Gastrocnemius medialis (tissue), 4 donors: ENCODE measurements at regions not wholly inside any gene's neighbourhood (a gene's known extent, or its start where the extent isn't known, plus 50 kb on each side); places are given as distances from the start of the nearest gene placed in this dataset.

Experiments used
- ATAC-seq, 2 donors: fragments of 150-250 bp; one replicate each; pipeline ENCODE4 v1.9.1; 2016
- DNase-seq, 2 donors: peaks; one replicate each; pipeline ENCODE4 v3.0.0-alpha.2; 2019
- H3K27ac ChIP-seq, 4 donors: fragments of 200-600 bp; sonication (generic); 1 replicate in 1 of 4; 2 replicates in 3 of 4; pipeline ENCODE4 v1.5.1; 2016 to 2018; ENCODE audit warnings: mild to moderate bottlenecking in 2 of 4, moderate library complexity in 1 of 4
- H3K27me3 ChIP-seq, 3 donors: fragments of 200-600 bp; sonication (generic) in 2 of 3; 1 replicate in 1 of 3; 2 replicates in 2 of 3; pipeline versions ENCODE4 v1.5.1 to v1.6.0; 2016 to 2019; ENCODE audit warnings: mild to moderate bottlenecking in 1 of 3, moderate library complexity in 1 of 3
- H3K36me3 ChIP-seq, 2 donors: fragments of 200-600 bp; sonication (generic) in 1 of 2; one replicate each; pipeline ENCODE4 v1.5.1; 2017 to 2018
- H3K4me1 ChIP-seq, 2 donors: fragments of 200-600 bp; sonication (generic) in 1 of 2; one replicate each; pipeline ENCODE4 v1.5.1; 2016 to 2017; ENCODE audit warnings: mild to moderate bottlenecking in 2 of 2
- H3K4me3 ChIP-seq, 4 donors: fragments of 200-600 bp; sonication (generic) in 3 of 4; 1 replicate in 1 of 4; 2 replicates in 3 of 4; pipeline ENCODE4 v1.5.1; 2016 to 2019; ENCODE audit warnings: mild to moderate bottlenecking in 2 of 4
- H3K9me3 ChIP-seq, 3 donors: fragments of 200-600 bp; sonication (generic) in 2 of 3; 1 replicate in 1 of 3; 2 replicates in 2 of 3; pipeline ENCODE4 v1.5.1; 2016 to 2019
- CTCF ChIP-seq, 5 experiments: fragments of 450-650 bp in 3 of 5; fragments of 200-600 bp in 2 of 5; sonication (generic) in 2 of 5; IDR thresholded peaks in 4 of 5; conservative IDR thresholded peaks in 1 of 5; 1 replicate in 4 of 5; 2 replicates in 1 of 5; pipeline ENCODE4 v1.5.1; 2016 to 2019; ENCODE audit warnings: antibody characterized with exemption in 5 of 5, mild to moderate bottlenecking in 3 of 5, moderate library complexity in 3 of 5
- POLR2A ChIP-seq, 2 donors: fragments of 450-650 bp; IDR thresholded peaks; one replicate each; pipeline ENCODE4 v1.6.1; 2017; ENCODE audit warnings: antibody characterized with exemption in 2 of 2, mild to moderate bottlenecking in 2 of 2, moderate library complexity in 2 of 2
- in situ Hi-C, 4 donors: fragments of 200-750 bp; cut with MboI; loops; one replicate each; pipeline versions ENCODE4 v1.15.0 to v1.8.0; 2017; ENCODE audit warnings: low sequenced_read_pairs in 4 of 4
- intact Hi-C: fragments of 100-400 bp; cut with DNase I; formaldehyde crosslinking; loops from one replicate; pipeline ENCODE4 v1.15.1; 2023; ENCODE audit warnings: low total_unique reads

GRCh38 chr5:4990462-4990861 is 149.7 kb upstream of the ADAMTS16 start:
- Histone ChIP-seq H3K36me3 (no peaks in the 10 kb centered on the region), H3K27me3 (no peaks in the 10 kb centered on the region), H3K4me1 (no peaks in the 10 kb centered on the region), H3K9me3 (no peaks in the 10 kb centered on the region), H3K27ac (no peak overlapping the region), H3K4me3 (no peak overlapping the region)
- intact Hi-C loops (no loop called here), in situ Hi-C loops (no loop called here)
- ATAC-seq (no peak), DNase-seq (no peak)
- TF ChIP-seq CTCF (IDR thresholded peaks at IDR 0.05 in 4 of 5, conservative IDR thresholded peaks at IDR 0.05 in 1 of 5): no peak
- TF ChIP-seq POLR2A (IDR thresholded peaks at IDR 0.05): no peak

GRCh38 chr5:4991925-4992324 is 148.2 kb upstream of the ADAMTS16 start:
- no peaks in the 10 kb centered on the region for H3K9me3 ChIP-seq
- no peaks in the 10 kb centered on the region for H3K36me3 ChIP-seq
- in situ Hi-C loops (no loop called here), intact Hi-C loops (no loop called here)
- H3K27ac ChIP-seq: no peak overlapping the region
- DNase-seq (no peak), ATAC-seq (no peak)
- H3K27me3 ChIP-seq: no peaks in the 10 kb centered on the region
- TF ChIP-seq POLR2A (IDR thresholded peaks at IDR 0.05) (no peak), CTCF (IDR thresholded peaks at IDR 0.05 in 4 of 5, conservative IDR thresholded peaks at IDR 0.05 in 1 of 5) (no peak)
- no peak overlapping the region for H3K4me3 ChIP-seq
- H3K4me1 ChIP-seq: no peaks in the 10 kb centered on the region

DNA sequence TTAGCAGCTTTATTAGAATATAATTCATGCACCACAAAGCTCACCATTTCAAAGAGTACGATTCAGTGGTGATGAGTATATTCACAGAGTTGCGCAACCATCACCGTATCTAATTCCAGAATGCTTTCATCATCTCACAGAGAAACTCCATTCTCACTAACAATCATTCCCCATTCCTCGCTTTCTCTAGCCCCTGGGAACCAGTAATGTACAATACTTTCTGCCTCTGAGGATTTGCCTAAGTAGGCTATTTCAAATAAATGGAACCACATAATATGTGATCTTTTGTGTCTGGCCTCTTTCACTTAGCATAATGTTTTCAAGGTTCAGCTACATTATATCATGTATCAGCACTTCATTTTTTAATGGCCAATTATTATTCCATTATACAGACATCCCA is 145.1 kb upstream of the ADAMTS16 start:
- Histone ChIP-seq H3K4me3 (no peak overlapping the region), H3K9me3 (no peaks in the 10 kb centered on the region), H3K27me3 (no peaks in the 10 kb centered on the region), H3K27ac (no peak overlapping the region), H3K36me3 (no peaks in the 10 kb centered on the region), H3K4me1 (no peaks in the 10 kb centered on the region)
- TF ChIP-seq CTCF (IDR thresholded peaks at IDR 0.05 in 4 of 5, conservative IDR thresholded peaks at IDR 0.05 in 1 of 5): no peak
- no peak for TF ChIP-seq POLR2A (IDR thresholded peaks at IDR 0.05)
- intact Hi-C loops (no loop called here), in situ Hi-C loops (no loop called here)
- DNase-seq (no peak), ATAC-seq (no peak)

DNA sequence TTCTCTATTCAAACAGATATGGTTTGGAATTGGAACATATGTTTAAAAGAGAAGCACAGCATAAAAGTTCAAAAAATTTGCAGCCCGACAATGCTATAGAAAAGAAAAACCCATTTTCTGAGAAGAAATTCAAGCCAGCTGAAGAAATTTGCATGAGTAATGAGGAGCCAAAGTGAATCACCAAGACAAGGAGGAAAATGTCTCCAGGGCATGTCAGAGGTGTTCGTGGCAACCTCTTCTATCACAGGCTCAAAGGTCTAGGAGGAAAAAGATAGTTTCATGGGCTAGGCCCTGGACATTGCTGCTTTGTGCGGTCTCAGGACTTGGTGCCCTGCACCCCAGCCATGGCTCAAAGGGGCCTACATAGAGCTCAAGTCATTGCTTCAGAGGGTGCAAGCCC is 134.8 kb upstream of the ADAMTS16 start:
- intact Hi-C loops: no loop called here
- ATAC-seq: no peak

More for the DNA sequence above, 134.8 kb upstream of the ADAMTS16 start:
- Histone ChIP-seq H3K9me3 (no peaks in the 10 kb centered on the region), H3K27ac (no peak overlapping the region), H3K27me3 (no peaks in the 10 kb centered on the region), H3K4me3 (no peak overlapping the region), H3K36me3 (no peaks in the 10 kb centered on the region), H3K4me1 (no peaks in the 10 kb centered on the region)
- DNase-seq: no peak
- no peak for TF ChIP-seq POLR2A (IDR thresholded peaks at IDR 0.05)
- no peak for TF ChIP-seq CTCF (IDR thresholded peaks at IDR 0.05 in 4 of 5, conservative IDR thresholded peaks at IDR 0.05 in 1 of 5)
- in situ Hi-C loops: no loop called here
